GM12878 (cell line): ENCODE measurements at regions not wholly inside any gene's neighbourhood (a gene's known extent, or its start where the extent isn't known, plus 50 kb on each side); places are given as distances from the start of the nearest gene placed in this dataset.

Source experiments
- ATAC-seq: fragments of 200-7000 bp; cut with Tn5 transposase; 3 replicates; pipeline ENCODE4 v1.9.1; 2020; ENCODE audit warnings: mild to moderate bottlenecking, moderate library complexity
- BruUV-seq: library from RNA; stranded (reverse); fragments of 400-500 nt; replicated peaks from 2 replicates; lab custom pipeline; 2021; lab: Mats Ljungman, UMichigan
- CTCF ChIA-PET: fragments of 300-600 bp; sonication (Branson Sonifier 250); formaldehyde crosslinking; extraction: SDS; loops from one replicate; lab custom pipeline; 2021; ENCODE audit warnings: inconsistent platforms; lab: Yijun Ruan, JAX
- POLR2A ChIA-PET: fragments of 350-600 bp; formaldehyde crosslinking; extraction: SDS; loops from one replicate; lab custom pipeline; 2021; ENCODE audit warnings: inconsistent platforms; lab: Charles Lee
- RAD21 ChIA-PET: fragments of 300-600 bp; sonication (Branson Sonifier 250); formaldehyde crosslinking; loops from one replicate; lab custom pipeline; 2023; ENCODE audit warnings: antibody characterized with exemption; ENCODE audit not compliant: unreplicated experiment; lab: Charles Lee
- SMC1A ChIA-PET: fragments of 300-600 bp; sonication (Branson Sonifier 250); formaldehyde crosslinking; loops from one replicate; lab custom pipeline; 2023; ENCODE audit not compliant: unreplicated experiment, uncharacterized antibody; lab: Charles Lee
- DNase-seq: peaks from one replicate; pipeline ENCODE4 v3.0.0-alpha.2; 2011; ENCODE audit warnings: low read depth, low spot score
- FAIRE-seq: peaks from 3 replicates; lab custom pipeline; 2011; peaks lifted over from hg19 to GRCh38; lab: Jason Lieb, UNC
- H2AFZ ChIP-seq: 2 replicates; pipeline ENCODE4 v1.6.0; 2011; ENCODE audit warnings: low read depth, low read length, control low read depth; ENCODE audit not compliant: control insufficient read depth
- H3K27ac ChIP-seq: 2 replicates; pipeline ENCODE4 v1.5.1; 2011; ENCODE audit warnings: control low read depth; ENCODE audit not compliant: control insufficient read depth, insufficient read depth
- H3K27me3 ChIP-seq, 2 experiments: replicated peaks in 1 of 2; 2 replicates each; pipeline versions ENCODE4 v1.6.0 to v1.6.1; 2011; ENCODE audit warnings: low read length in 1 of 2; ENCODE audit not compliant: control insufficient read depth in 2 of 2, insufficient read depth in 2 of 2
- H3K36me3 ChIP-seq, 2 experiments: 2 replicates each; pipeline ENCODE4 v1.5.1; 2011; ENCODE audit warnings: low read length in 1 of 2; ENCODE audit not compliant: control insufficient read depth in 2 of 2, insufficient read depth in 2 of 2
- H3K4me1 ChIP-seq: 2 replicates; pipeline ENCODE4 v1.6.1; 2011; ENCODE audit warnings: mild to moderate bottlenecking, low read length, moderate library complexity, mixed read lengths; ENCODE audit not compliant: control insufficient read depth, insufficient read depth
- H3K4me2 ChIP-seq: 2 replicates; pipeline ENCODE4 v1.6.0; 2011; ENCODE audit warnings: control low read depth; ENCODE audit not compliant: control insufficient read depth, insufficient read depth
- H3K4me3 ChIP-seq: fragments of 200-600 bp; sonication (generic); 2 replicates; pipeline ENCODE4 v1.5.1; 2016
- H3K79me2 ChIP-seq: 2 replicates; pipeline ENCODE4 v1.6.0; 2011; ENCODE audit warnings: low read length; ENCODE audit not compliant: control insufficient read depth, insufficient read depth
- H3K9ac ChIP-seq: 2 replicates; pipeline ENCODE4 v1.8.0; 2011; ENCODE audit warnings: low read length, control low read depth, mixed read lengths; ENCODE audit not compliant: control insufficient read depth, insufficient read depth
- H3K9me3 ChIP-seq: replicated peaks from 3 replicates; pipeline ENCODE4 v1.5.1; 2011; ENCODE audit warnings: mild to moderate bottlenecking, low read length; ENCODE audit not compliant: control insufficient read depth, insufficient read depth
- H4K20me1 ChIP-seq: 2 replicates; pipeline ENCODE4 v1.6.0; 2011; ENCODE audit not compliant: control insufficient read depth, insufficient read depth
- BCL11A ChIP-seq: IDR thresholded peaks from 2 replicates; pipeline ENCODE4 v1.6.1; 2011; ENCODE audit warnings: low read depth, low read length
- BHLHE40 ChIP-seq, 2 experiments: fragments of 450-650 bp in 1 of 2; IDR thresholded peaks; 2 replicates each; pipeline ENCODE4 v1.6.1; 2011 to 2017; ENCODE audit warnings: low read depth in 2 of 2, borderline replicate concordance in 1 of 2, improper control_type of control experiment in 1 of 2, low read length in 1 of 2, mild to moderate bottlenecking in 1 of 2
- CBX3 ChIP-seq: fragments of 200-600 bp; sonication (generic); IDR thresholded peaks from 2 replicates; pipeline ENCODE4 v1.6.1; 2016; ENCODE audit warnings: low read depth, borderline replicate concordance
- CREB1 ChIP-seq: IDR thresholded peaks from 2 replicates; pipeline ENCODE4 v1.6.1; 2012; ENCODE audit warnings: low read depth, mild to moderate bottlenecking, inconsistent platforms
- ETV6 ChIP-seq, 2 experiments: fragments of 450-650 bp in 1 of 2; IDR thresholded peaks in 1 of 2; conservative IDR thresholded peaks in 1 of 2; 2 replicates each; pipeline ENCODE4 v1.6.1; 2014; ENCODE audit warnings: antibody characterized with exemption in 1 of 2, borderline replicate concordance in 1 of 2, low read depth in 1 of 2, mild to moderate bottlenecking in 1 of 2, moderate library complexity in 1 of 2
- FOXM1 ChIP-seq: IDR thresholded peaks from 2 replicates; pipeline ENCODE4 v1.6.1; 2012; ENCODE audit warnings: low read depth, mild to moderate bottlenecking, inconsistent platforms, low read length, moderate library complexity
- HCFC1 ChIP-seq: fragments of 150-350 bp; IDR thresholded peaks from 2 replicates; pipeline ENCODE4 v1.6.1; 2014; ENCODE audit warnings: low read length
- JUND ChIP-seq: IDR thresholded peaks from 2 replicates; pipeline ENCODE4 v1.6.1; 2012; ENCODE audit warnings: low read depth, mild to moderate bottlenecking, low read length, improper control_type of control experiment, moderate library complexity
- NBN ChIP-seq: fragments of 450-650 bp; IDR thresholded peaks from 2 replicates; pipeline ENCODE4 v1.6.1; 2016
- NR2F1 ChIP-seq: fragments of 450-650 bp; conservative IDR thresholded peaks from 2 replicates; pipeline ENCODE4 v1.6.1; 2017; ENCODE audit warnings: mild to moderate bottlenecking
- RFX5 ChIP-seq: IDR thresholded peaks from 2 replicates; pipeline ENCODE4 v1.6.1; 2011; ENCODE audit warnings: low read depth, low read length, improper control_type of control experiment
- WRNIP1 ChIP-seq: IDR thresholded peaks from 2 replicates; pipeline ENCODE4 v1.6.1; 2011; ENCODE audit warnings: low read depth, low read length, improper control_type of control experiment, borderline replicate concordance
- ZNF217 ChIP-seq: fragments of 450-650 bp; IDR thresholded peaks from 2 replicates; pipeline ENCODE4 v1.6.1; 2017; ENCODE audit warnings: antibody characterized with exemption, mild to moderate bottlenecking
- WGBS: methylation state at CpG from one replicate; pipeline ENCODE4 v1.1.6; 2016; ENCODE audit warnings: low lambda C conversion rate; ENCODE audit not compliant: insufficient replicate concordance, insufficient coverage; ENCODE audit errors: missing lambda C conversion rate; 5-methylcytosine and 5-hydroxymethylcytosine counted together
- in situ Hi-C: fragments of 300-500 bp; cut with MboI; formaldehyde crosslinking; loops from 9 replicates; pipeline ENCODE4 v1.14.3; 2018; ENCODE audit warnings: mixed read lengths
- intact Hi-C: fragments of 100-400 bp; cut with micrococcal nuclease; formaldehyde crosslinking; loops from one replicate; pipeline ENCODE4 v1.14.2; 2022; ENCODE audit not compliant: unreplicated experiment
- TF ChIP-seq, protein P1 (sequence below): fragments of 450-650 bp; IDR thresholded peaks from 2 replicates; pipeline ENCODE4 v1.6.1; 2017; ENCODE audit warnings: mild to moderate bottlenecking, moderate library complexity
- TF ChIP-seq, protein P2 (sequence below): IDR thresholded peaks from 2 replicates; pipeline ENCODE4 v1.6.1; 2012; ENCODE audit warnings: low read depth, low read length, improper control_type of control experiment
- TF ChIP-seq, protein P3 (sequence below): fragments of 450-650 bp; IDR thresholded peaks from 2 replicates; pipeline ENCODE4 v1.6.1; 2017; ENCODE audit warnings: low read depth, mild to moderate bottlenecking, moderate library complexity
- TF ChIP-seq, protein P4 (sequence below): fragments of 450-650 bp; IDR thresholded peaks from 2 replicates; pipeline ENCODE4 v1.6.1; 2017; ENCODE audit warnings: mild to moderate bottlenecking

DNA sequence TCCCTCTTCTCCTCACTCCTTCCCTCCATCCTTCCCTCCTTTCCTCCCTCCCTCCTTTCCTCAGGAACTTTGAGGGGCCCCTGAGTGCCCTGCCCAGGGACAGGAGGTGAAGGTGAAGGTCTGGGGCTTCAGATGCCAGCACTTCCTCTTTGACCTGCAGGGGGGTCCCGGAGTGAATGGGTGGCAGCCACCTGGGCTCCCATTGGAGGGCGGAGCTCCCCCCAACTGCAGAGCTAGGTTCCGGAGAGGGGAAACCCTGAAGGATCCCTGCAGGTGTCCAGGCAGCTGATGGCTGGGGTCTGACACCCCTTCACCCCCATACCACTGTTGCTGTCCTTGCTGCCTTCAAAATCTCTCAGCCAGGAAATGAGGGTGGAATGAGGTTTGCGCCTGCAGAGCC lies 1131.3 kb downstream of the BRD1 start:
- H3K4me3 ChIP-seq = no peak overlapping the region
- no peak for DNase-seq
- ChIA-PET POLR2A (no interaction called here), RAD21 (no interaction called here), CTCF (no interaction called here), SMC1A (no interaction called here)
- in situ Hi-C loops (no loop called here), intact Hi-C loops (no loop called here)
- 2% methylated on average over 4 of the region's 4 CpGs for WGBS
- H3K9ac ChIP-seq = no peak overlapping the region
- no peak overlapping the region for H3K4me2 ChIP-seq
- H3K27ac ChIP-seq = no peak overlapping the region
- no peak for FAIRE-seq
- H3K79me2 ChIP-seq = no peaks in the 10 kb centered on the region
- H3K9me3 ChIP-seq = no peaks in the 10 kb centered on the region; the same call in 2 of the 3 replicates
- H3K36me3 ChIP-seq = no peaks in the 10 kb centered on the region
- no peaks in the 10 kb centered on the region for H3K27me3 ChIP-seq
- BruUV-seq = no TSS peak
- no peak overlapping the region for H2AFZ ChIP-seq
- no peaks in the 10 kb centered on the region for H3K4me1 ChIP-seq
- ATAC-seq = no peak
- no peaks in the 10 kb centered on the region for H4K20me1 ChIP-seq
- TF ChIP-seq ETV6 (conservative IDR thresholded peaks at IDR 0.05 in 1 of 2, IDR thresholded peaks at IDR 0.05 in 1 of 2; ENCODE audit: borderline replicate concordance in 1 of 2, low read depth in 1 of 2) = no peak
- TF ChIP-seq, protein P1, sequence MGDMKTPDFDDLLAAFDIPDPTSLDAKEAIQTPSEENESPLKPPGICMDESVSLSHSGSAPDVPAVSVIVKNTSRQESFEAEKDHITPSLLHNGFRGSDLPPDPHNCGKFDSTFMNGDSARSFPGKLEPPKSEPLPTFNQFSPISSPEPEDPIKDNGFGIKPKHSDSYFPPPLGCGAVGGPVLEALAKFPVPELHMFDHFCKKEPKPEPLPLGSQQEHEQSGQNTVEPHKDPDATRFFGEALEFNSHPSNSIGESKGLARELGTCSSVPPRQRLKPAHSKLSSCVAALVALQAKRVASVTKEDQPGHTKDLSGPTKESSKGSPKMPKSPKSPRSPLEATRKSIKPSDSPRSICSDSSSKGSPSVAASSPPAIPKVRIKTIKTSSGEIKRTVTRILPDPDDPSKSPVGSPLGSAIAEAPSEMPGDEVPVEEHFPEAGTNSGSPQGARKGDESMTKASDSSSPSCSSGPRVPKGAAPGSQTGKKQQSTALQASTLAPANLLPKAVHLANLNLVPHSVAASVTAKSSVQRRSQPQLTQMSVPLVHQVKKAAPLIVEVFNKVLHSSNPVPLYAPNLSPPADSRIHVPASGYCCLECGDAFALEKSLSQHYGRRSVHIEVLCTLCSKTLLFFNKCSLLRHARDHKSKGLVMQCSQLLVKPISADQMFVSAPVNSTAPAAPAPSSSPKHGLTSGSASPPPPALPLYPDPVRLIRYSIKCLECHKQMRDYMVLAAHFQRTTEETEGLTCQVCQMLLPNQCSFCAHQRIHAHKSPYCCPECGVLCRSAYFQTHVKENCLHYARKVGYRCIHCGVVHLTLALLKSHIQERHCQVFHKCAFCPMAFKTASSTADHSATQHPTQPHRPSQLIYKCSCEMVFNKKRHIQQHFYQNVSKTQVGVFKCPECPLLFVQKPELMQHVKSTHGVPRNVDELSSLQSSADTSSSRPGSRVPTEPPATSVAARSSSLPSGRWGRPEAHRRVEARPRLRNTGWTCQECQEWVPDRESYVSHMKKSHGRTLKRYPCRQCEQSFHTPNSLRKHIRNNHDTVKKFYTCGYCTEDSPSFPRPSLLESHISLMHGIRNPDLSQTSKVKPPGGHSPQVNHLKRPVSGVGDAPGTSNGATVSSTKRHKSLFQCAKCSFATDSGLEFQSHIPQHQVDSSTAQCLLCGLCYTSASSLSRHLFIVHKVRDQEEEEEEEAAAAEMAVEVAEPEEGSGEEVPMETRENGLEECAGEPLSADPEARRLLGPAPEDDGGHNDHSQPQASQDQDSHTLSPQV = no peak
- TF ChIP-seq, protein P2, sequence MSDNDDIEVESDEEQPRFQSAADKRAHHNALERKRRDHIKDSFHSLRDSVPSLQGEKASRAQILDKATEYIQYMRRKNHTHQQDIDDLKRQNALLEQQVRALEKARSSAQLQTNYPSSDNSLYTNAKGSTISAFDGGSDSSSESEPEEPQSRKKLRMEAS = no peak
- TF ChIP-seq RFX5 = no peak
- TF ChIP-seq BHLHE40 (IDR thresholded peaks at IDR 0.05; ENCODE audit: borderline replicate concordance in 1 of 2, low read depth in 2 of 2, low read length in 1 of 2) = no peak
- no peak for TF ChIP-seq CBX3
- TF ChIP-seq, protein P3, sequence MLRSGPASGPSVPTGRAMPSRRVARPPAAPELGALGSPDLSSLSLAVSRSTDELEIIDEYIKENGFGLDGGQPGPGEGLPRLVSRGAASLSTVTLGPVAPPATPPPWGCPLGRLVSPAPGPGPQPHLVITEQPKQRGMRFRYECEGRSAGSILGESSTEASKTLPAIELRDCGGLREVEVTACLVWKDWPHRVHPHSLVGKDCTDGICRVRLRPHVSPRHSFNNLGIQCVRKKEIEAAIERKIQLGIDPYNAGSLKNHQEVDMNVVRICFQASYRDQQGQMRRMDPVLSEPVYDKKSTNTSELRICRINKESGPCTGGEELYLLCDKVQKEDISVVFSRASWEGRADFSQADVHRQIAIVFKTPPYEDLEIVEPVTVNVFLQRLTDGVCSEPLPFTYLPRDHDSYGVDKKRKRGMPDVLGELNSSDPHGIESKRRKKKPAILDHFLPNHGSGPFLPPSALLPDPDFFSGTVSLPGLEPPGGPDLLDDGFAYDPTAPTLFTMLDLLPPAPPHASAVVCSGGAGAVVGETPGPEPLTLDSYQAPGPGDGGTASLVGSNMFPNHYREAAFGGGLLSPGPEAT = no peak
- no peak for TF ChIP-seq NR2F1
- TF ChIP-seq WRNIP1 = no peak
- TF ChIP-seq ZNF217 = no peak
- no peak for TF ChIP-seq FOXM1
- TF ChIP-seq, protein P4, sequence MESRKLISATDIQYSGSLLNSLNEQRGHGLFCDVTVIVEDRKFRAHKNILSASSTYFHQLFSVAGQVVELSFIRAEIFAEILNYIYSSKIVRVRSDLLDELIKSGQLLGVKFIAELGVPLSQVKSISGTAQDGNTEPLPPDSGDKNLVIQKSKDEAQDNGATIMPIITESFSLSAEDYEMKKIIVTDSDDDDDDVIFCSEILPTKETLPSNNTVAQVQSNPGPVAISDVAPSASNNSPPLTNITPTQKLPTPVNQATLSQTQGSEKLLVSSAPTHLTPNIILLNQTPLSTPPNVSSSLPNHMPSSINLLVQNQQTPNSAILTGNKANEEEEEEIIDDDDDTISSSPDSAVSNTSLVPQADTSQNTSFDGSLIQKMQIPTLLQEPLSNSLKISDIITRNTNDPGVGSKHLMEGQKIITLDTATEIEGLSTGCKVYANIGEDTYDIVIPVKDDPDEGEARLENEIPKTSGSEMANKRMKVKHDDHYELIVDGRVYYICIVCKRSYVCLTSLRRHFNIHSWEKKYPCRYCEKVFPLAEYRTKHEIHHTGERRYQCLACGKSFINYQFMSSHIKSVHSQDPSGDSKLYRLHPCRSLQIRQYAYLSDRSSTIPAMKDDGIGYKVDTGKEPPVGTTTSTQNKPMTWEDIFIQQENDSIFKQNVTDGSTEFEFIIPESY = no peak
- no peak for TF ChIP-seq BCL11A
- TF ChIP-seq HCFC1 = no peak
- no peak for TF ChIP-seq NBN
- no peak for TF ChIP-seq JUND
- no peak for TF ChIP-seq CREB1
